ENCODE measurements at regions not wholly inside any gene's neighbourhood (a gene's known extent, or its start where the extent isn't known, plus 50 kb on each side); places are given as distances from the start of the nearest gene placed in this dataset.

DNA sequence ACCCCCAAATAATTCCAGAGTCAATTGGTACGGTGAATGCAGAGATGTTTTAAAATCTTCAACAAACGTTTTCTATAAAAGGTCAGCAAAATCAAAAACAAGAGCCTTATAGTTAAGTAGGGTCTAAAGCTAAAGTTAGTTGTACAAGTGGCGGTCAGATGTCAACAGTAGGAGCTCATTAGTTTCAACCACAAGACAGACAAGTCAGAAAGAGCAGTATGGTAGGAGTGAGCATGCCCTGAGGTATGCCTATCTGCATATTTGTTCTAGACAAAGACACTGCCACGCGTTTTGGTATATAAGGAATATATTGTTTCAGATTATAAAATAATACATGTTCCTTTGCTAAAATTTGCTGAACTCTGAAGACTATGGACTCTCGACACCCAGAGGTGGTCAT is 431.5 kb upstream of the KIF2B start:
- Histone ChIP-seq H4K20me1 (ENCODE audit: insufficient read depth) (no peaks in the 10 kb centered on the region), H3K9me2 (ENCODE audit: insufficient read depth) (no peaks in the 10 kb centered on the region), H3K4me3 (replicated peaks in 1 of 2; ENCODE audit: low read depth in 1 of 2, low read length in 2 of 2) (no peak overlapping the region), H2AFZ (ENCODE audit: low read depth, low read length, poor library complexity, severe bottlenecking) (no peak overlapping the region), H3K4me2 (ENCODE audit: low read length) (no peak overlapping the region), H3K27ac (ENCODE audit: low read depth, low read length) (no peak overlapping the region), H3K9me3 (ENCODE audit: control insufficient read depth in 1 of 2, insufficient read depth in 1 of 2, low read depth in 1 of 2, low read length in 2 of 2) (peaks cover 15 to 59% of the 10 kb centered on the region in 2 experiments; a peak in 3 of 4 replicates), H3K9ac (ENCODE audit: low read length) (no peak overlapping the region), H3K36me3 (ENCODE audit: control insufficient read depth in 1 of 2, insufficient read depth in 2 of 2, low read length in 2 of 2) (no peaks in the 10 kb centered on the region), H3K79me2 (ENCODE audit: insufficient read depth, low read length) (no peaks in the 10 kb centered on the region), H3K27me3 (ENCODE audit: insufficient read depth, low read length) (no peaks in the 10 kb centered on the region), H3K4me1 (ENCODE audit: control insufficient read depth in 1 of 2, insufficient read depth in 2 of 2, low read length in 2 of 2) (no peaks in the 10 kb centered on the region; a peak in 1 of 4 replicates)
- ATAC-seq (no peak), DNase-seq (ENCODE audit: low read depth, low spot score) (no peak)
- intact Hi-C loops (cut with micrococcal nuclease): no loop called here
- POLR2A ChIA-PET: no interaction called here
- TF ChIP-seq ZFX (IDR thresholded peaks at IDR 0.05) (no peak), REST (IDR thresholded peaks at IDR 0.05; ENCODE audit: low read depth) (no peak), ATF3 (IDR thresholded peaks at IDR 0.05) (no peak), POLR2AphosphoS5 (IDR thresholded peaks at IDR 0.05; ENCODE audit: low read depth, low read length) (no peak), MAX (IDR thresholded peaks at IDR 0.05) (no peak)
- TF ChIP-seq, protein P1, sequence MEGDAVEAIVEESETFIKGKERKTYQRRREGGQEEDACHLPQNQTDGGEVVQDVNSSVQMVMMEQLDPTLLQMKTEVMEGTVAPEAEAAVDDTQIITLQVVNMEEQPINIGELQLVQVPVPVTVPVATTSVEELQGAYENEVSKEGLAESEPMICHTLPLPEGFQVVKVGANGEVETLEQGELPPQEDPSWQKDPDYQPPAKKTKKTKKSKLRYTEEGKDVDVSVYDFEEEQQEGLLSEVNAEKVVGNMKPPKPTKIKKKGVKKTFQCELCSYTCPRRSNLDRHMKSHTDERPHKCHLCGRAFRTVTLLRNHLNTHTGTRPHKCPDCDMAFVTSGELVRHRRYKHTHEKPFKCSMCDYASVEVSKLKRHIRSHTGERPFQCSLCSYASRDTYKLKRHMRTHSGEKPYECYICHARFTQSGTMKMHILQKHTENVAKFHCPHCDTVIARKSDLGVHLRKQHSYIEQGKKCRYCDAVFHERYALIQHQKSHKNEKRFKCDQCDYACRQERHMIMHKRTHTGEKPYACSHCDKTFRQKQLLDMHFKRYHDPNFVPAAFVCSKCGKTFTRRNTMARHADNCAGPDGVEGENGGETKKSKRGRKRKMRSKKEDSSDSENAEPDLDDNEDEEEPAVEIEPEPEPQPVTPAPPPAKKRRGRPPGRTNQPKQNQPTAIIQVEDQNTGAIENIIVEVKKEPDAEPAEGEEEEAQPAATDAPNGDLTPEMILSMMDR (IDR thresholded peaks at IDR 0.05 in 2 of 3, conservative IDR thresholded peaks at IDR 0.05 in 1 of 3; ENCODE audit: borderline replicate concordance in 1 of 3, insufficient read depth in 1 of 3, low read depth in 2 of 3, low read length in 2 of 3): no peak
- BruUV-seq (replicated peaks): no TSS peak
- RAD21 ChIA-PET (ENCODE audit: low non-redundant PET in 1 of 2, low total read pairs in 2 of 2, uncharacterized antibody in 2 of 2, unreplicated experiment in 2 of 2): no interaction called here
- CTCF ChIA-PET: no interaction called here

Measured in HCT116 (cell line).